Activated CD8-positive, alpha-beta memory T cell treated with anti-CD3 and anti-CD28 coated beads, Interleukin-2, amount 50 U/mL, for 48 hours (primary cell): ENCODE measurements at regions not wholly inside any gene's neighbourhood (a gene's known extent, or its start where the extent isn't known, plus 50 kb on each side); places are given as distances from the start of the nearest gene placed in this dataset.

Experiments
- DNase-seq: peaks from one replicate; pipeline ENCODE4 v3.0.0-alpha.2; 2020

DNA sequence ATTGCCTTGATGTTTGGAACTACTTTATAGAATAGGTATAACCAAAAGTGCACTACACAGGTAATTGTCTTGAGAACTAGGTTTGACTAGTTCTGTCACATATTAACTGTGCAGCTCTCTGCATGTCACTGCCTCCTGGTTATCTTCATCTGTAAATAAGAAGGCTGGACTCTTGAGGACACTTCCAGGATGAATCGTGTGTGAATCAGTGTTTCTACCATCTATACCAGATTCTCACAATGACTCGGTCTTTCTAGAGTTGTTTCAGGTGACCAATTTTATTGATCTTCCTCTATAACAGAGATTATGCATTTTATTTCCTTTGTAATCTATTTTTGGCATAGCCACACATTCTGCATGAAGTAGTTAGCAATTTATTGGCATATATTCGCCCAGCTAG, 1181.0 kb upstream of the TENM4 start:
- DNase-seq = no peak

- no peak for DNase-seq
Observed at GRCh38 chr11:80620867-80621266, 1180.0 kb upstream of the TENM4 start.

- DNase-seq = no peak
Observed at GRCh38 chr11:80617156-80617555, 1176.3 kb upstream of the TENM4 start.

DNA sequence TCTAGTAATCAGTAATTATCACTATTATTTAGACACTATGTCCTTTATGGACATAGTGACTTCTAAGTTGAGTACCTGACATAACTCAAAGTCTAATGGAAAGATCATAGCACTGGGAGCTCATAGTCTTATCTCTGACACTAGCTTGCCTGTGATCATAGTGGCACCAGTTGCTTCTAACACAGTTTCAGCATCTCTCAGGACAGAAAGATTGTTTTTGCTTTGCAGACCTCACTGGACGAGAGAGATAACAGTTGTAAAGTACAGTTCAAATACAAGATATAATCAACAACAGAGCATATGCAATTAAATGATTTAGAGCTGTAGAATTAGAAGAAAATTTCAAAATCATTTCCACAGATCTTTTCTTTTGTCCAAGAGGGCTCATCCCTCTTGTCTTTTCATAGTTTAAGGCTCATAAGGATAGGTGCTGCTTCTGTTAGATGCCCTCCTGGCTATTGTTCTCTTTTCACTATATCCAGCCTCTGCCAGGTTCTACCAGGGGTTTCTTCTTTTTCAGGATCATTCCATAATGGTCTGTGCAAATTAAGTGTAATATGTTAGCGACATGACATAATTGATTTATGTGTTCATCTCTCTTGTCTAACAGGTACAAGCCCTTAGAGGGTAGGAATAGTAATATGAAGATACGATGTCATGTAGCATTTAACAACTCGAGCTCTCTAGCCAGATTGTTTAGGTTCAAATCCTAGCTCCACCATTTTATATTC, 1175.4 kb upstream of the TENM4 start:
- no peak for DNase-seq

DNA sequence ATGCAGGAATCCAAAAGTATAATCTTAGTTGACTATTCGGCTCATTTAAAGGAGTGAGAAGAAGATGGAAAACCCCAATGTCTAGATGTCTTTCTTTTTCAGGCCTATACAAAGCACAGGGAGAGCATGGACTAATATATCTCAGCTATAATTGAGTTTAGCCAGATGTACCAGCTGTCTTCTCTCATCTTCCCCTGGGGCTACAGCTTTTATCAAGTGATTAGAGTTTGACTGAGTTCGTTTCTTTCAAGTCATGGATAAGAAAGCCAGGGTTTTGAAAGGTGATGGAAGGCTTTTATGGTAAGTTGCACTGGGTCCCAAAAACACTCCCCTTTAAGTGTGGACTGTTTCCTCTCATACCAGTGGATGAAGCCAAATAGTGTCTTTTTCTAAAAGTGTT, 1172.8 kb upstream of the TENM4 start:
- no peak for DNase-seq

- DNase-seq = no peak
Observed at GRCh38 chr11:80610516-80610915, 1169.7 kb upstream of the TENM4 start.

GRCh38 chr11:80603472-80603871, 1162.6 kb upstream of the TENM4 start:
- DNase-seq = no peak

- DNase-seq = no peak
Observed at GRCh38 chr11:80598905-80599304, 1158.1 kb upstream of the TENM4 start.

GRCh38 chr11:80596291-80596810, 1155.5 kb upstream of the TENM4 start:
- DNase-seq = no peak

- no peak for DNase-seq
Observed at GRCh38 chr11:80595011-80595410, 1154.2 kb upstream of the TENM4 start.

DNA sequence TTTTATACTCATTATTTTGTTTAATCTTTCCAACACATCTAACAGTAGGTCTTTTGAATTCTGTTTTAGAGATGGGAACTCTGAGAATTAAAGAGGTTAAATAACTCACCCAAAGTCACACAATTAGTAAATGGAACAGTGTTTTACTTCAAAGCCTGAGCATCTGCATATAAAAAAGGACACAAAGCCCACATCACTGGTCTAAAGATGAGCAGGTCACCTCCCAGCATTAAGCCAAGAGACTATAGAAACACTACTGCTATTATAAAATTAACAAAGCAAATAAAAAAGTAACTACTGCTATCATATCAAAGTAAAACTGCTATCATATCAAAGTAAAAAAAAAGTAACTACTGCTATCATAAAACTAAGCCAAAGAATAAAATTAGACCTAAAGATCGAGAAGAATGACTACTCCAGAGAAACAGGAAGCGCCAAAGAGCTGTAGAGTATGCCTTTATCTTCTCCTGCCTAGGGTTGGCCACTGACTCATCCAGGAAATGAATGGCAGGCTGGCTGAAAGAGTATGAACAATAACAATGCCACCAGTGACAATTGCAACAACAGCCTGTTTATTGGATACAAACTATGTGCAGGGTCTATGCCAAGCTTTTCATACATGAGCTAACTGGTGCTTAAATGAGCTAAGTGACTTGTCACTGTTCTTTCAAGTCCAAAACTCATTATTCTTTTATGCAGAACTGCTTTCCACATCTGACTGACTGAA, 1153.0 kb upstream of the TENM4 start:
- DNase-seq = no peak

DNA sequence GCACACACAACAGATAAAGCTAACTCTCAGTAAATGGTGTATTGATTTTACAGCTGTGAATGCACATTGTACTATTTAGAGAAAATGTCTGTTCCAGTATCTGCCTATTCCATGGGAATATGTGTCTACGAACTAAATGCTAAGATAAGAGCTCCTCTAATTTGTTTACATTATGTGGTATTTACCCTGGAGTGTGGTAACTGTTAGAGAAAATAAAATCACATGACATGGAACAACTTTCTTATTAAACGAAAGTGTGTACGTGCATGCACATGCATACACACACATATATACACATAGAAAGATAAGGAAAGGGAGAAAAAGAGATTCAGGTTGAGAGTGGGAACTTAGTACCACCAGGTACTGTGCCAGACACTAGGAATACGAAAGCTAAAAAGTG, 1151.7 kb upstream of the TENM4 start:
- no peak for DNase-seq

DNA sequence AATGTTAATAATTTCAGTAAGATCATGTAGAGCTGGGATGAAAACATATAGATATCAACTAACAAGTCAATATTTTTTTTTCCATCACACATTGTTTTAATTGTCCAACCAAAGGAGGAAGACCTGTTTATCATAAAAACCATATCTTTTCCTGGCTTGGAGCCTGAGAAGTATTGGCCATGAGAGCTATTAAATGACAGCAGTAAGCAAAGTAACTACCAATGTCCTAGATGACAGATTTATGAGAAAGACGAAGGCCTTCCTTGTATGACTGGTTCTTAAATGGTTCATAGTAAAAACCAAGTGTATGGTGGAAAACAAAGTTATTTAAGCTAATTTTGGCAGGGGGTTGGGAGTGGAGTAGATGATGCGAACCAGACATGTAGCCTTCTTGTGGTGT, 1147.1 kb upstream of the TENM4 start:
- DNase-seq = no peak

DNA sequence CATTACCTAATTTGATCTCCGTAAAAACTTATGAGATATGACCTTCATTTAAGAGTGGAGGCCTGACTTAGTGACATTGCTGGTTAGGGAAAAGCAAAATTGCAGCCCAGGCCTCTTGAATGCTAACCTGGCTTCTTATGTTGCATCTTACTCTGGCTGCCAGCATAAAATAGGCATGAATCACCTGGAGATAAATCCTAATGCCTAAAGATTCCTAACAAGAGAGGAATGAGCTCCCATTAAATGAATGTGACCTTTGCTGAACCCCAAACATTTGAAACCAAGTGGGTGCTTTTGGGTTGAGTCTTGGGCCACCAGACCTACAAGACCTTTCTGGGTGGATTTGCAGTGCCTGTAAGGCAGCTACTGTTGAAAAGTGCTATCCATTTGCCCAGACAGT, 1145.6 kb upstream of the TENM4 start:
- no peak for DNase-seq

DNA sequence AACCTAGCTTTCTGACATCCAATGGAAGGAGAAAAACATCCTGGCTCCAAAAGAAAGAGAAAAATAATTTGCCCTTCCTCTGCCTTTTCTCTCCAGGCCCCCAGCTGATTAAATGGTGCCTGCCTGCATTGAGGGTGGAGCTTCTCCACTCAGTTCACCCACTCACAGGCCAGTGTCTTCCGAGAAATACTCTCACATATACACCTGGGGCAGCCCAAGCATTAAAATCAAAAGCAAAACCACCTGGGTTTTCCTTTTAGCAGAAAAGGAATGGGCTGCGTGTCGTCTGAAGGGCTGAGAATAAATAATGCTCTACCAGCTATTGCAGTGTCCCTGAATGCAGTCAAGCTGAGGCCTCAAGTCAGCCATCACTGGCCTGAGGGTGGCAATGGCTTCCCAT, 1143.8 kb upstream of the TENM4 start:
- no peak for DNase-seq

DNA sequence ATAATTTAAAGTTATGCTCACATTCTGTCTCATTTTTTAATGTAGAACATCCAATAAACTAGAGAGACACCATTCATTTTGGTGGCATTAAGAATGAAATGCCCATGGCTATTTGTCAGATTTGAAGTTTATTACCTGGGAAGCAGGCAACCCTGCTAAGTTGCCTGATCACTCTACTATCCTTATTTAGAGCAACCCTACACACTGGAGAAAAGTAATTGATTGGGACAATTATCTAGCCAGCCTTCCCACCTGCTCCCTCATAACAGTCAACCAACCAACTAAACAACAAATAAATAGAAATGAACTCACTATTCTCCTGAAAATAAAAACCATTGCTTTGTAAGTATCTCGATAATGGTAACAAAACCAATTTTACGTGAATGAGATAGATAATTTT, 1129.0 kb upstream of the TENM4 start:
- DNase-seq = no peak

- DNase-seq = no peak
Observed at GRCh38 chr11:80565231-80565630, 1124.4 kb upstream of the TENM4 start.

DNA sequence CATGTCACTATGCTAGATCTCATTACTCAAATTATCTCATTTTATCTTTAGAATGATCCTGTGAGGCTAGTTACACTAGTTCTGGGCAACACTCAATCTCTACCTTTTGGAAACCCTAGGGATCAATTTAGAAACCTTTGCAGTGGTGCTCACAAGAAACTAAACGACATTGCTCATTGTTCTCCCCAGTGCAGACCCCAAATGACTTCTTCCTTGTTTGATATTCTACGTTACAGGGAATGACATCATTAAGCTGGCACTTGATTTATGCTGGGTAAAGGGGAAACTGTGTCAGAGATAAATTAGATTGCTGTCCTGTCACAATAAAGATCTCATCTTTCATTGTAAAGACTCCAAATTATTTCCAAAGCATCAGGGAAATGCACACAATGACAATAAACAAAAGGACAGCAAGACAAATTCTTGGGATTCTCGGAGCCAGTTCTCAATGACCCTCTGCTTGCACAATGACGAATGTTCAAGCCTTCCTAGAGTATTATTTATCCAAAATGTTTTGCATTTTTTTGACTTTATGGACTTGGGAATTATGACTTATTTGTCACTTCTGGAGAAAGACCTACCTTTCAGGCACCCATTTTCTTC, 1121.8 kb upstream of the TENM4 start:
- no peak for DNase-seq

DNA sequence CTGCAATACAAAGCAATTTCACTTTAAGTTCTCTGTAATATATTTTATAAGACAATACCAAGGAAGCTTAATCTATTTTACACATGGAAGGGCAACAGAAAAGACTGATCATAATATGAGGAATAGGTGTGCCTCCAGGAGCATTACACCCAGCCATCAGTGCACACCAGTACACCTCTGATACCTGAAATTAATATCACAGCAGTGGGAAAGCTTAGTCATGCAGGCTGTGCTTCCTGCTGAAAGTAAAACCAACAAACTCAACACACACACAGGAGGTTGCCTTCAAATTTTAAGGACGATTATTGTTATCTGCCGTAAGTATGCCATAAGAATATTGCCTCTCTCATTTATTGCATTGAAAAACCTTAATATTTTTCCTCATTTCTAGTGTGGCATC, 1119.1 kb upstream of the TENM4 start:
- DNase-seq = no peak

DNA sequence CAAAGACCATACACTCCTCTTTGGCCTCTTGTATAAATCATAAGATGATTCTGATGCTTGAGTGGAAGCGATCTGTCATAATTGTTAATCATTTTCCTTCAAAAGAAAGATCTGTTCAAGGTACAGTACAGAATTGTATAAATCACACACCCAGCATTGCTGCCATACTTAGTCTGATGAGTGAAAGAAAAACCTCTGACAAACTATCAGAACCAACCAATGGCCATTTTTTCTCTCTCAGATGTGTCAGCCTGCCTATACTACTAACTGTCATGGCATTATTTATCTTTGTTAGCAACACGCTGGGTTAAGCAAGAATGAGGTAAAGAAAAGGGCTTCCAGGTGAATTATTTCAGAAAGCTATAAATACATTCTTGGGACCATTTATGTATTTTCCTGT, 1112.7 kb upstream of the TENM4 start:
- DNase-seq = no peak

- DNase-seq = no peak
Observed at GRCh38 chr11:80542704-80543103, 1101.9 kb upstream of the TENM4 start.

DNA sequence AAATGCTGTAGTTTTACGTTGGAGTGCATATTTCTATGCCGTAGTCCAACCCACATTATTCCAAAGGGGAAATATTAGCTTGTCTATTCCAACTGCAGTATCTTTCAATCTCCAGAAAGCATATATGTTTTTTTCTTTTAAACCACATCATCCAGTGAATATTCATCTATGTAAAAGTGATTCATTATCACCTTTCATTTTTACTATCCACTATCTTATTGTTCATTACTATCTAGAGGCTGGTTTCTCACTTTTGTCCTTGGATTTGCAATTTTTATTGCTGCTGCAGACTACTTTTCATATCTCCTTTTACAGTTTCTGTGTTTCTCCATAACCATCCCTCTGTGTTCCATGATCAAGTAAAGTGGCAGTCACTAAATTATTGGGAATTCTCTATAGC, 1097.2 kb upstream of the TENM4 start:
- DNase-seq = no peak

DNA sequence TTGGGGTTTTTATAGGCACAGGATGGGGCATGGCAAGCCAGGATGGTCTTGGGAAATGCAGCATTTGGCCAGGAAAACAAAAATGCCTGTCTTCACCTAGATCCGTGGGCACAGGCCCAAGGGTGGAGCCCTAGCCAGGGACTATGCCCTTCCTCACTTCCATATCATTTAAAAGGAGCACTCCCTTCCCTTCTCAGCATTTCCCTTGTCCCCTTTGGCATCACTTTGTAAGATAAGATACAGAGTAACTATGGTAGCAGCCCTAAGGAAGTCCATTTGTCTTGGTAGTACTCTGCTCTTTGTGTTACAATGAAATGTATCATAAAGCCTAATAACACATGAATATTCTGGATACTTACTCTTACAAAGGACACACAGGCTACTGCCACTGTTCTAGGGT, 1092.6 kb upstream of the TENM4 start:
- DNase-seq = no peak

- no peak for DNase-seq
Observed at GRCh38 chr11:80532633-80533232, 1091.9 kb upstream of the TENM4 start.
